HEK293 (cell line): ENCODE measurements at regions not wholly inside any gene's neighbourhood (a gene's known extent, or its start where the extent isn't known, plus 50 kb on each side); places are given as distances from the start of the nearest gene placed in this dataset.

Experiments
- CTCF ChIP-seq: fragments of 450-650 bp; formaldehyde crosslinking; IDR thresholded peaks from 2 replicates; pipeline ENCODE4 v1.5.1; 2016; ENCODE audit warnings: missing biosample characterization, missing genetic modification characterization
- MYNN ChIP-seq: fragments of 450-650 bp; formaldehyde crosslinking; IDR thresholded peaks from 2 replicates; pipeline ENCODE4 v1.5.1; 2016; ENCODE audit warnings: missing biosample characterization, missing genetic modification characterization, borderline replicate concordance
- SETDB1 ChIP-seq: IDR thresholded peaks from one replicate; pipeline ENCODE4 v1.6.1; 2017; ENCODE audit warnings: mild to moderate bottlenecking, low read length, moderate library complexity, mixed read lengths; ENCODE audit not compliant: insufficient read length
- ZNF148 ChIP-seq: fragments of 450-650 bp; formaldehyde crosslinking; IDR thresholded peaks from 2 replicates; pipeline ENCODE4 v1.5.0; 2017; ENCODE audit warnings: missing biosample characterization, missing genetic modification characterization, borderline replicate concordance
- ZNF211 ChIP-seq: fragments of 450-650 bp; formaldehyde crosslinking; IDR thresholded peaks from 2 replicates; pipeline ENCODE4 v1.5.1; 2016; ENCODE audit warnings: low read depth, missing biosample characterization, missing genetic modification characterization
- ZNF24 ChIP-seq: fragments of 450-650 bp; formaldehyde crosslinking; IDR thresholded peaks from 2 replicates; pipeline ENCODE4 v1.5.1; 2016; ENCODE audit warnings: missing biosample characterization, missing genetic modification characterization
- TF ChIP-seq, protein P1 (sequence below): fragments of 450-650 bp; formaldehyde crosslinking; IDR thresholded peaks from 2 replicates; pipeline ENCODE4 v1.5.1; 2016; ENCODE audit warnings: missing biosample characterization, missing genetic modification characterization

DNA sequence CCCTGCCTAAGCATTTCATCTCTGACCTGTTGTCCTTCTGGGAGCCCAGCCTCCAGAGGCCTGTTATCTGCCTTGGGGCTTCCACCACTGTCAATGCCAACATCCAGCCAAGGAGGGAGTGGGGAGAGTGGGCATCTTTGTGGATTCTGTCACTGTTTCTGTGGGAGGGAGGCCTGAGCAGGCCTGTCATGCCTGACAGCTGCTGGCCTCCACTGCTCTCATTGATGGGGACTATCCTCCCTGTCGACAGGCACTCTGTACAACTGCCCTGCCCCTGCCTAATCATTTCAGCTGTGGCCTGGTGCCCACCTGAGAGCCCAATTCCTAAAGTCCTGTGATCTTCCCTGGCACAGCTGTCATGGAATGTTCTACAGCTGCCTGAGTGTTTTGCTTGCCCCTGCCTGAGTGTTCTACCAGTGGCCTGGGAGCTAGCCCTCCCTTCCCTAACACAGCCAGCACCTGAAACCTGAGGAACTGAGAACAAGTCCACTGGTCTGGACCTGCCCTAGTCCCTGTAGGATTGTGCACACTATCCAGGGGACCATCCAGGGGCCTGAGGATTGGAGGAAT lies 145.3 kb downstream of the FAM83B start:
- no peak for TF ChIP-seq ZNF211 (tag by site-specific recombination)
- no peak for TF ChIP-seq SETDB1
- no peak for TF ChIP-seq CTCF (tag by site-specific recombination)
- TF ChIP-seq, protein P1, sequence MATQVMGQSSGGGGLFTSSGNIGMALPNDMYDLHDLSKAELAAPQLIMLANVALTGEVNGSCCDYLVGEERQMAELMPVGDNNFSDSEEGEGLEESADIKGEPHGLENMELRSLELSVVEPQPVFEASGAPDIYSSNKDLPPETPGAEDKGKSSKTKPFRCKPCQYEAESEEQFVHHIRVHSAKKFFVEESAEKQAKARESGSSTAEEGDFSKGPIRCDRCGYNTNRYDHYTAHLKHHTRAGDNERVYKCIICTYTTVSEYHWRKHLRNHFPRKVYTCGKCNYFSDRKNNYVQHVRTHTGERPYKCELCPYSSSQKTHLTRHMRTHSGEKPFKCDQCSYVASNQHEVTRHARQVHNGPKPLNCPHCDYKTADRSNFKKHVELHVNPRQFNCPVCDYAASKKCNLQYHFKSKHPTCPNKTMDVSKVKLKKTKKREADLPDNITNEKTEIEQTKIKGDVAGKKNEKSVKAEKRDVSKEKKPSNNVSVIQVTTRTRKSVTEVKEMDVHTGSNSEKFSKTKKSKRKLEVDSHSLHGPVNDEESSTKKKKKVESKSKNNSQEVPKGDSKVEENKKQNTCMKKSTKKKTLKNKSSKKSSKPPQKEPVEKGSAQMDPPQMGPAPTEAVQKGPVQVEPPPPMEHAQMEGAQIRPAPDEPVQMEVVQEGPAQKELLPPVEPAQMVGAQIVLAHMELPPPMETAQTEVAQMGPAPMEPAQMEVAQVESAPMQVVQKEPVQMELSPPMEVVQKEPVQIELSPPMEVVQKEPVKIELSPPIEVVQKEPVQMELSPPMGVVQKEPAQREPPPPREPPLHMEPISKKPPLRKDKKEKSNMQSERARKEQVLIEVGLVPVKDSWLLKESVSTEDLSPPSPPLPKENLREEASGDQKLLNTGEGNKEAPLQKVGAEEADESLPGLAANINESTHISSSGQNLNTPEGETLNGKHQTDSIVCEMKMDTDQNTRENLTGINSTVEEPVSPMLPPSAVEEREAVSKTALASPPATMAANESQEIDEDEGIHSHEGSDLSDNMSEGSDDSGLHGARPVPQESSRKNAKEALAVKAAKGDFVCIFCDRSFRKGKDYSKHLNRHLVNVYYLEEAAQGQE (tag by site-specific recombination) = no peak
- TF ChIP-seq ZNF148 (tag by site-specific recombination) = no peak
- TF ChIP-seq MYNN (tag by site-specific recombination) = no peak
- TF ChIP-seq ZNF24 (tag by site-specific recombination) = no peak
